Osteocyte (in vitro differentiated cells): ENCODE measurements at regions not wholly inside any gene's neighbourhood (a gene's known extent, or its start where the extent isn't known, plus 50 kb on each side); places are given as distances from the start of the nearest gene placed in this dataset.

Source experiments
- DNase-seq: peaks from one replicate; pipeline ENCODE4 v3.0.0; 2021; ENCODE audit warnings: mixed read lengths; ENCODE audit not compliant: unreplicated experiment; ENCODE audit errors: extremely low spot score
- H3K27ac Mint-ChIP-seq: one replicate; pipeline ENCODE4 v1.8.0; 2021; ENCODE audit warnings: mild to moderate bottlenecking, mixed read lengths; ENCODE audit not compliant: unreplicated experiment
- H3K27me3 Mint-ChIP-seq: one replicate; pipeline ENCODE4 v1.8.0; 2021; ENCODE audit warnings: mixed read lengths; ENCODE audit not compliant: unreplicated experiment
- H3K36me3 Mint-ChIP-seq: one replicate; pipeline ENCODE4 v1.8.0; 2021; ENCODE audit warnings: mixed read lengths; ENCODE audit not compliant: unreplicated experiment
- H3K4me1 Mint-ChIP-seq: one replicate; pipeline ENCODE4 v1.8.0; 2021; ENCODE audit warnings: mixed read lengths; ENCODE audit not compliant: unreplicated experiment
- H3K4me3 Mint-ChIP-seq: one replicate; pipeline ENCODE4 v1.8.0; 2021; ENCODE audit warnings: mild to moderate bottlenecking, moderate library complexity, mixed read lengths; ENCODE audit not compliant: unreplicated experiment
- H3K9me3 Mint-ChIP-seq: one replicate; pipeline ENCODE4 v1.8.0; 2021; ENCODE audit warnings: mixed read lengths; ENCODE audit not compliant: unreplicated experiment
- CTCF ChIP-seq: fragments of 200-600 bp; sonication (generic); IDR thresholded peaks from 2 replicates; pipeline ENCODE4 v1.5.0; 2021; ENCODE audit warnings: antibody characterized with exemption, mild to moderate bottlenecking, moderate library complexity

- Mint-ChIP-seq H3K9me3 (no peaks in the 10 kb centered on the region), H3K36me3 (no peaks in the 10 kb centered on the region), H3K4me3 (no peak overlapping the region), H3K27ac (no peak overlapping the region), H3K27me3 (no peaks in the 10 kb centered on the region), H3K4me1 (peaks cover 37% of the 10 kb centered on the region)
- no peak for TF ChIP-seq CTCF
- DNase-seq, result no peak
These were observed 132.3 kb downstream of the DKK1 start for GRCh38 chr10:52446391-52446790.

GRCh38 chr10:52447931-52448353 lies 133.9 kb downstream of the DKK1 start:
- no peaks in the 10 kb centered on the region for H3K9me3 Mint-ChIP-seq
- no peak for TF ChIP-seq CTCF
- peaks cover 49% of the 10 kb centered on the region for H3K4me1 Mint-ChIP-seq
- no peak for DNase-seq
- H3K27me3 Mint-ChIP-seq, result no peaks in the 10 kb centered on the region
- no peak overlapping the region for H3K4me3 Mint-ChIP-seq
- H3K27ac Mint-ChIP-seq, result no peak overlapping the region
- no peaks in the 10 kb centered on the region for H3K36me3 Mint-ChIP-seq

- Mint-ChIP-seq H3K4me1 (peaks cover 37% of the 10 kb centered on the region), H3K9me3 (no peaks in the 10 kb centered on the region), H3K36me3 (no peaks in the 10 kb centered on the region), H3K27me3 (no peaks in the 10 kb centered on the region), H3K27ac (no peak overlapping the region), H3K4me3 (no peak overlapping the region)
- no peak for TF ChIP-seq CTCF
- DNase-seq, result no peak
These were observed 136.7 kb downstream of the DKK1 start for GRCh38 chr10:52450762-52451291.

GRCh38 chr10:52451817-52452216 lies 137.7 kb downstream of the DKK1 start:
- no peak overlapping the region for H3K4me3 Mint-ChIP-seq
- DNase-seq, result no peak

More at GRCh38 chr10:52451817-52452216, 137.7 kb downstream of the DKK1 start:
- Mint-ChIP-seq H3K9me3 (no peaks in the 10 kb centered on the region), H3K36me3 (no peaks in the 10 kb centered on the region), H3K27me3 (no peaks in the 10 kb centered on the region), H3K27ac (peak overlapping the region; percentile 1), H3K4me1 (peaks cover 32% of the 10 kb centered on the region)
- no peak for TF ChIP-seq CTCF
